PFSK-1 (cell line): ENCODE measurements at regions not wholly inside any gene's neighbourhood (a gene's known extent, or its start where the extent isn't known, plus 50 kb on each side); places are given as distances from the start of the nearest gene placed in this dataset.

Source experiments
- FOXP2 ChIP-seq: optimal IDR thresholded peaks from 2 replicates; pipeline ENCODE3; 2011; ENCODE audit warnings: borderline replicate concordance, control low read depth, inconsistent platforms; ENCODE audit not compliant: insufficient read depth; ENCODE audit errors: extremely low read length, extremely low read depth
- POLR2AphosphoS5 ChIP-seq: IDR thresholded peaks from 2 replicates; pipeline ENCODE4 v1.6.1; 2012; ENCODE audit warnings: low read depth, mild to moderate bottlenecking, control low read depth, low read length, moderate library complexity
- REST ChIP-seq, 2 experiments: IDR thresholded peaks; 2 replicates each; pipeline versions ENCODE4 v1.6.1 to v1.8.0; 2011 to 2012; ENCODE audit warnings: low read depth in 2 of 2, low read length in 2 of 2, control low read depth in 1 of 2, inconsistent platforms in 1 of 2, mild to moderate bottlenecking in 1 of 2, moderate library complexity in 1 of 2; ENCODE audit not compliant: insufficient read depth in 1 of 2
- SIN3A ChIP-seq: IDR thresholded peaks from 2 replicates; pipeline ENCODE4 v1.6.1; 2012; ENCODE audit warnings: mild to moderate bottlenecking, low read length, moderate library complexity, borderline replicate concordance; ENCODE audit not compliant: insufficient read depth
- TAF1 ChIP-seq: IDR thresholded peaks from 2 replicates; pipeline ENCODE4 v1.6.1; 2012; ENCODE audit warnings: low read length, control low read depth, borderline replicate concordance; ENCODE audit not compliant: insufficient read depth

- TF ChIP-seq SIN3A (no peak), FOXP2 (no peak), REST (IDR thresholded peaks at IDR 0.05; ENCODE audit: insufficient read depth in 1 of 2, low read depth in 2 of 2, low read length in 2 of 2) (no peak), TAF1 (no peak), POLR2AphosphoS5 (no peak)
Measured at GRCh38 chr12:126967152-126967551, 1299.8 kb upstream of the TMEM132C start.

GRCh38 chr12:126974779-126975178 is 1292.2 kb upstream of the TMEM132C start:
- TF ChIP-seq SIN3A: no peak
- TF ChIP-seq TAF1: no peak
- TF ChIP-seq POLR2AphosphoS5: no peak
- TF ChIP-seq REST (IDR thresholded peaks at IDR 0.05; ENCODE audit: insufficient read depth in 1 of 2, low read depth in 2 of 2, low read length in 2 of 2): no peak
- no peak for TF ChIP-seq FOXP2

GRCh38 chr12:126976579-126976978 is 1290.4 kb upstream of the TMEM132C start:
- TF ChIP-seq REST (IDR thresholded peaks at IDR 0.05; ENCODE audit: insufficient read depth in 1 of 2, low read depth in 2 of 2, low read length in 2 of 2) (no peak), SIN3A (no peak), FOXP2 (no peak), POLR2AphosphoS5 (no peak), TAF1 (no peak)

GRCh38 chr12:126982707-126983106 is 1284.3 kb upstream of the TMEM132C start:
- TF ChIP-seq POLR2AphosphoS5 (no peak), SIN3A (no peak), REST (IDR thresholded peaks at IDR 0.05; ENCODE audit: insufficient read depth in 1 of 2, low read depth in 2 of 2, low read length in 2 of 2) (no peak), FOXP2 (no peak), TAF1 (no peak)

GRCh38 chr12:126989532-126989931 is 1277.4 kb upstream of the TMEM132C start:
- TF ChIP-seq FOXP2 (no peak), SIN3A (no peak), POLR2AphosphoS5 (no peak), TAF1 (no peak), REST (IDR thresholded peaks at IDR 0.05; ENCODE audit: insufficient read depth in 1 of 2, low read depth in 2 of 2, low read length in 2 of 2) (no peak)
